Fibroblast of lung (primary cell): ENCODE measurements at regions not wholly inside any gene's neighbourhood (a gene's known extent, or its start where the extent isn't known, plus 50 kb on each side); places are given as distances from the start of the nearest gene placed in this dataset.

ENCODE experiments used
- EZH2 ChIP-seq: IDR thresholded peaks from 2 replicates; pipeline ENCODE4 v1.5.1; 2012; ENCODE audit warnings: low read length, control low read depth, mild to moderate bottlenecking; ENCODE audit errors: missing control alignments
- TF ChIP-seq, protein P1 (sequence below), 2 donors: IDR thresholded peaks in 1 of 2; conservative IDR thresholded peaks in 1 of 2; 1 replicate in 1 of 2; 2 replicates in 1 of 2; pipeline ENCODE4 v1.5.1; 2011 to 2012; ENCODE audit warnings: low read length in 2 of 2, control low read depth in 1 of 2, inconsistent platforms in 1 of 2, low read depth in 1 of 2, mild to moderate bottlenecking in 1 of 2

DNA sequence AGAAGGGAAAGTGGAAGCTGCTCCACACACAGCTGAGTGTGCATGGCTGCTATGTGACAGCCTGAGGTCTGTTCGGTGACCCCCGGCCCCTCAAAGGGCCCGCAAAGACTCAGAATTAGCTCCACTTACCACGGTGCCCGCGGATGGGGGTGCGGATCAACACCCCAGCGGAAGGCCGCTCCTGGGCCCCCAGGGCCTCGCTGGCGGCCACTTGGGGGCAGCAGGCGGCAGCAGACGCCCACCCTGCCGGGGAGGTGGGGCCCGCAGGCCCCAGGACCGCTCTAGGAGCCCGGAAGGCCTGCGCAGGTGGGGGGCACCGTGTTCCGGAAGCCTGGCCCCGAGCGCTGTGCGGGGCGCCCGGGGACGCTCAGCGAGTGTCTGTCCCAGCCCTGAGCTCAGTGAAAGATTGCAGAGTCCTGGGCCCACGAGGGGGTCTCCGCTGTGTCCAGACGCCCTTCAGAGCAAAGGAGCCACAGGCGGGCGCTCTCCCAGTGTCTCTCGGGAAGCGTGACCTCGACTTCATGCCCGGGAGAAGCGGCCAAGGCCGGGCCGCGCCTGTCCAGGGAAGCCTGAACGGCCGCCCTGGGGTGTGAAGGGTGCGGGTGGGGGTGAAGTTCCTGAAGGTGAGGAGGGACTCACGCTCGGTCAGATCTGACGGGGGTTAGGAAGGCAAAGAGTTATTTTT, 118.7 kb downstream of the VAPA start:
- TF ChIP-seq EZH2 = no peak
- TF ChIP-seq, protein P1, sequence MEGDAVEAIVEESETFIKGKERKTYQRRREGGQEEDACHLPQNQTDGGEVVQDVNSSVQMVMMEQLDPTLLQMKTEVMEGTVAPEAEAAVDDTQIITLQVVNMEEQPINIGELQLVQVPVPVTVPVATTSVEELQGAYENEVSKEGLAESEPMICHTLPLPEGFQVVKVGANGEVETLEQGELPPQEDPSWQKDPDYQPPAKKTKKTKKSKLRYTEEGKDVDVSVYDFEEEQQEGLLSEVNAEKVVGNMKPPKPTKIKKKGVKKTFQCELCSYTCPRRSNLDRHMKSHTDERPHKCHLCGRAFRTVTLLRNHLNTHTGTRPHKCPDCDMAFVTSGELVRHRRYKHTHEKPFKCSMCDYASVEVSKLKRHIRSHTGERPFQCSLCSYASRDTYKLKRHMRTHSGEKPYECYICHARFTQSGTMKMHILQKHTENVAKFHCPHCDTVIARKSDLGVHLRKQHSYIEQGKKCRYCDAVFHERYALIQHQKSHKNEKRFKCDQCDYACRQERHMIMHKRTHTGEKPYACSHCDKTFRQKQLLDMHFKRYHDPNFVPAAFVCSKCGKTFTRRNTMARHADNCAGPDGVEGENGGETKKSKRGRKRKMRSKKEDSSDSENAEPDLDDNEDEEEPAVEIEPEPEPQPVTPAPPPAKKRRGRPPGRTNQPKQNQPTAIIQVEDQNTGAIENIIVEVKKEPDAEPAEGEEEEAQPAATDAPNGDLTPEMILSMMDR (conservative IDR thresholded peaks at IDR 0.05 in 1 of 2, IDR thresholded peaks at IDR 0.05 in 1 of 2; ENCODE audit: low read depth in 1 of 2, low read length in 2 of 2) = peak in 1 of 2 donors; percentile 12
